HCT116 (cell line): ENCODE measurements at regions not wholly inside any gene's neighbourhood (a gene's known extent, or its start where the extent isn't known, plus 50 kb on each side); places are given as distances from the start of the nearest gene placed in this dataset.

Experiments
- ATAC-seq: fragments of 200-7000 bp; cut with Tn5 transposase; 2 replicates; pipeline ENCODE4 v1.9.1; 2020; ENCODE audit warnings: mild to moderate bottlenecking, moderate library complexity
- BruUV-seq: library from RNA; stranded (reverse); fragments of 400-500 nt; replicated peaks from 2 replicates; lab custom pipeline; 2021; lab: Mats Ljungman, UMichigan
- CTCF ChIA-PET: fragments of 300-600 bp; sonication (Branson Sonifier 250); formaldehyde crosslinking; loops from one replicate; lab custom pipeline; 2021; ENCODE audit warnings: antibody characterized with exemption; lab: Charles Lee
- POLR2A ChIA-PET: fragments of 300-600, 350-600 bp; sonication (Branson Sonifier 250); formaldehyde crosslinking; loops from one replicate; lab custom pipeline; 2021; ENCODE audit warnings: antibody characterized with exemption; lab: Charles Lee
- RAD21 ChIA-PET, 2 experiments: fragments of 300-600 bp; sonication (Branson Sonifier 250); formaldehyde crosslinking; loops; one replicate each; lab custom pipeline; 2023; ENCODE audit warnings: low total read pairs in 2 of 2; ENCODE audit not compliant: uncharacterized antibody in 2 of 2, unreplicated experiment in 2 of 2, low non-redundant PET in 1 of 2; lab: Charles Lee
- DNase-seq: peaks from one replicate; pipeline ENCODE4 v3.0.0-alpha.2; 2010; ENCODE audit warnings: low read depth, low spot score
- H2AFZ ChIP-seq: fragments of 200-600 bp; shearing (Covaris generic), sonication (generic); 2 replicates; pipeline ENCODE4 v1.6.1; 2017; ENCODE audit warnings: low read depth, mixed run types, mixed read lengths, antibody characterized with exemption, low read length; ENCODE audit not compliant: poor library complexity, severe bottlenecking
- H3K27ac ChIP-seq: 2 replicates; pipeline ENCODE4 v1.5.1; 2012; ENCODE audit warnings: low read depth, low read length
- H3K27me3 ChIP-seq: fragments of 200-600 bp; sonication (generic); 2 replicates; pipeline ENCODE4 v1.6.1; 2016; ENCODE audit warnings: mixed run types, low read length, mixed read lengths; ENCODE audit not compliant: insufficient read depth
- H3K36me3 ChIP-seq, 2 experiments: fragments of 200-500 bp in 1 of 2; fragments of 200-600 bp in 1 of 2; sonication (Bioruptor generic) in 1 of 2; sonication (generic) in 1 of 2; 2 replicates each; pipeline versions ENCODE4 v1.5.1 to v1.6.1; 2014 to 2016; ENCODE audit warnings: low read length in 2 of 2, inconsistent platforms in 1 of 2, mixed read lengths in 1 of 2, mixed run types in 1 of 2; ENCODE audit not compliant: insufficient read depth in 2 of 2, control insufficient read depth in 1 of 2
- H3K4me1 ChIP-seq, 2 experiments: fragments of 200-600 bp in 1 of 2; sonication (generic) in 1 of 2; 2 replicates each; pipeline versions ENCODE4 v1.5.1 to v1.6.1; 2012 to 2017; ENCODE audit warnings: low read length in 2 of 2, inconsistent platforms in 1 of 2, mild to moderate bottlenecking in 1 of 2, mixed read lengths in 1 of 2, mixed run types in 1 of 2, moderate library complexity in 1 of 2; ENCODE audit not compliant: insufficient read depth in 2 of 2, control insufficient read depth in 1 of 2
- H3K4me2 ChIP-seq: fragments of 200-600 bp; sonication (generic); 2 replicates; pipeline ENCODE4 v1.6.1; 2017; ENCODE audit warnings: mixed run types, low read length, mixed read lengths
- H3K4me3 ChIP-seq, 2 experiments: fragments of 200-600 bp in 1 of 2; sonication (generic) in 1 of 2; replicated peaks in 1 of 2; 2 replicates each; pipeline ENCODE4 v1.5.1; 2011 to 2016; ENCODE audit warnings: low read length in 2 of 2, control low read depth in 1 of 2, low read depth in 1 of 2, mild to moderate bottlenecking in 1 of 2, mixed read lengths in 1 of 2, mixed run types in 1 of 2
- H3K79me2 ChIP-seq: fragments of 200-600 bp; sonication (generic); 2 replicates; pipeline ENCODE4 v1.6.1; 2017; ENCODE audit warnings: mild to moderate bottlenecking, mixed run types, low read length, moderate library complexity, mixed read lengths; ENCODE audit not compliant: insufficient read depth
- H3K9ac ChIP-seq: fragments of 200-600 bp; sonication (generic); 2 replicates; pipeline ENCODE4 v1.6.1; 2016; ENCODE audit warnings: low read length, mixed read lengths
- H3K9me2 ChIP-seq: fragments of 200-600 bp; sonication (generic), shearing (Covaris generic); 2 replicates; pipeline ENCODE4 v1.6.1; 2017; ENCODE audit warnings: mixed run types, mild to moderate bottlenecking, moderate library complexity; ENCODE audit not compliant: insufficient read depth
- H3K9me3 ChIP-seq, 2 experiments: fragments of 200-500 bp in 1 of 2; fragments of 200-600 bp in 1 of 2; sonication (Bioruptor generic) in 1 of 2; sonication (generic) in 1 of 2; 2 replicates each; pipeline ENCODE4 v1.6.1; 2014 to 2017; ENCODE audit warnings: low read length in 2 of 2, mixed read lengths in 2 of 2, inconsistent platforms in 1 of 2, low read depth in 1 of 2, mild to moderate bottlenecking in 1 of 2, mixed run types in 1 of 2, moderate library complexity in 1 of 2; ENCODE audit not compliant: control insufficient read depth in 1 of 2, insufficient read depth in 1 of 2
- H4K20me1 ChIP-seq: fragments of 200-600 bp; sonication (generic), shearing (Covaris generic); 2 replicates; pipeline ENCODE4 v1.6.1; 2017; ENCODE audit warnings: mixed run types, mild to moderate bottlenecking, moderate library complexity; ENCODE audit not compliant: insufficient read depth
- CBX3 ChIP-seq: IDR thresholded peaks from 2 replicates; pipeline ENCODE4 v1.6.1; 2012; ENCODE audit warnings: low read depth
- EGR1 ChIP-seq: IDR thresholded peaks from 2 replicates; pipeline ENCODE4 v1.6.1; 2012; ENCODE audit warnings: low read depth
- EZH2 ChIP-seq: fragments of 200-600 bp; sonication (generic); IDR thresholded peaks from 2 replicates; pipeline ENCODE4 v1.6.1; 2017; ENCODE audit warnings: antibody characterized with exemption, mixed run types
- EZH2phosphoT487 ChIP-seq: fragments of 200-600 bp; IDR thresholded peaks from 2 replicates; pipeline ENCODE4 v1.6.1; 2018; ENCODE audit warnings: antibody characterized with exemption, borderline replicate concordance
- FOSL1 ChIP-seq: IDR thresholded peaks from 2 replicates; pipeline ENCODE4 v1.6.1; 2012; ENCODE audit warnings: low read depth
- REST ChIP-seq: IDR thresholded peaks from 2 replicates; pipeline ENCODE4 v1.6.1; 2012; ENCODE audit warnings: low read depth
- TCF7L2 ChIP-seq: IDR thresholded peaks from 2 replicates; pipeline ENCODE4 v1.7.0; 2011; ENCODE audit warnings: borderline replicate concordance, inconsistent platforms; ENCODE audit not compliant: insufficient read depth, insufficient read length; ENCODE audit errors: extremely low read depth
- YY1 ChIP-seq: IDR thresholded peaks from 2 replicates; pipeline ENCODE4 v1.6.1; 2011; ENCODE audit warnings: low read length, low read depth, moderate library complexity, mild to moderate bottlenecking; ENCODE audit not compliant: insufficient replicate concordance; ENCODE audit errors: extremely low read depth
- ZNF274 ChIP-seq: fragments of 200-500 bp; sonication (Bioruptor generic); IDR thresholded peaks from 2 replicates; pipeline ENCODE4 v1.6.1; 2014; ENCODE audit warnings: mild to moderate bottlenecking, low read depth, low read length, inconsistent platforms
- intact Hi-C: fragments of 100-400 bp; cut with micrococcal nuclease; formaldehyde crosslinking; loops from 2 replicates; pipeline ENCODE4 v1.10.0; 2022
- TF ChIP-seq, protein P1 (sequence below): IDR thresholded peaks from 2 replicates; pipeline ENCODE4 v1.6.1; 2012
- TF ChIP-seq, protein P2 (sequence below): IDR thresholded peaks from 2 replicates; pipeline ENCODE4 v1.6.1; 2012
- TF ChIP-seq, protein P3 (sequence below), 3 experiments: fragments of 200-600 bp in 1 of 3; sonication (generic) in 1 of 3; IDR thresholded peaks in 2 of 3; conservative IDR thresholded peaks in 1 of 3; 2 replicates each; pipeline ENCODE4 v1.5.1; 2012 to 2017; ENCODE audit warnings: low read depth in 2 of 3, low read length in 2 of 3, antibody characterized with exemption in 1 of 3, borderline replicate concordance in 1 of 3, control low read depth in 1 of 3, mild to moderate bottlenecking in 1 of 3, mixed read lengths in 1 of 3, mixed run types in 1 of 3, moderate library complexity in 1 of 3; ENCODE audit not compliant: insufficient read depth in 1 of 3

GRCh38 chr14:99043756-99044155 lies 228.2 kb downstream of the BCL11B start:
- Histone ChIP-seq H3K9ac (no peak overlapping the region), H3K4me1 (no peaks in the 10 kb centered on the region), H3K9me3 (no peaks in the 10 kb centered on the region), H3K4me3 (no peak overlapping the region), H3K27ac (no peak overlapping the region), H3K79me2 (no peaks in the 10 kb centered on the region), H3K9me2 (no peaks in the 10 kb centered on the region)
- no peak for DNase-seq
- POLR2A ChIA-PET: no interaction called here
- RAD21 ChIA-PET: no interaction called here
- CTCF ChIA-PET: no interaction called here
- TF ChIP-seq, protein P1, sequence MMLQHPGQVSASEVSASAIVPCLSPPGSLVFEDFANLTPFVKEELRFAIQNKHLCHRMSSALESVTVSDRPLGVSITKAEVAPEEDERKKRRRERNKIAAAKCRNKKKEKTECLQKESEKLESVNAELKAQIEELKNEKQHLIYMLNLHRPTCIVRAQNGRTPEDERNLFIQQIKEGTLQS: no peak
- TF ChIP-seq, protein P2, sequence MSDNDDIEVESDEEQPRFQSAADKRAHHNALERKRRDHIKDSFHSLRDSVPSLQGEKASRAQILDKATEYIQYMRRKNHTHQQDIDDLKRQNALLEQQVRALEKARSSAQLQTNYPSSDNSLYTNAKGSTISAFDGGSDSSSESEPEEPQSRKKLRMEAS: no peak
- TF ChIP-seq TCF7L2 (no peak), EZH2 (no peak)
- TF ChIP-seq, all 23 proteins: peak for 0
- Histone ChIP-seq H2AFZ (no peak overlapping the region), H3K36me3 (no peaks in the 10 kb centered on the region), H3K4me2 (no peak overlapping the region), H4K20me1 (no peaks in the 10 kb centered on the region), H3K27me3 (peaks cover 3% of the 10 kb centered on the region; the same call in 1 of the 2 replicates)
- intact Hi-C loops: no loop called here
- no peak for ATAC-seq
- no TSS peak for BruUV-seq

DNA sequence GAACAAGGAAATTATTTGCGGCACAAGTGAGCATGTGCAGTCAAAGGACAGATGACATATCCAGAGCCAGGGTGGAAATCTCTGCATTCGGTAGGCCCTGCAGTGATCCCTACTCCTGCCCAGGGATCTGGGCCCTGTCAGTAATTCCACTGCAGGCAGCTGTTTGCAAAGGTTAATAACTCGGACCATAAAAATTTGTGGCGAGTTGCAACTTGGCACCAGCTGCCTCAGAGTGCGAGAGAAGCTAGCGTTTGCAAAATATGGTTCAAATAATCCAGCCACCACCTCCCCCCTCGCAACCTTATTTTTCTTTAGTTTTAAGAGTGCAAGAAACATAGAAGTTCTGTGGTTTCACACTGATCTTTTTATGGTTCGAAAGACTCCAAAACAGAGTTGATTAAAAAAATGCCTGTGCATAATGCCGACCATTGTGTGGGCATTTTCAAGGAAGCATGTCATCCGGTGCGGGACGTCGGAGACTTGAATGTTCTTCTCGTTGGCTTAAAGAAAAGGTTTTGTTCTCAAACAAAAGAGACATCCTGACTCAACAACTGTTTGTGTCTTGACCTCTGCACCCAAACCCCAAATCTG lies 224.5 kb downstream of the BCL11B start:
- H3K9me2 ChIP-seq: no peaks in the 10 kb centered on the region
- ChIA-PET CTCF (no interaction called here), RAD21 (no interaction called here), POLR2A (no interaction called here)
- DNase-seq (no peak), ATAC-seq (no peak)
- no peaks in the 10 kb centered on the region for H3K9me3 ChIP-seq
- H3K27ac ChIP-seq: no peak overlapping the region
- no peak overlapping the region for H3K4me3 ChIP-seq
- no peak overlapping the region for H3K4me2 ChIP-seq
- H3K4me1 ChIP-seq: no peaks in the 10 kb centered on the region
- peaks cover 3% of the 10 kb centered on the region; the same call in 1 of the 2 replicates for H3K27me3 ChIP-seq
- no TSS peak for BruUV-seq
- H3K9ac ChIP-seq: no peak overlapping the region
- H3K36me3 ChIP-seq: no peaks in the 10 kb centered on the region
- H4K20me1 ChIP-seq: no peaks in the 10 kb centered on the region
- H3K79me2 ChIP-seq: no peaks in the 10 kb centered on the region
- intact Hi-C loops: no loop called here
- H2AFZ ChIP-seq: no peak overlapping the region
- TF ChIP-seq TCF7L2 (no peak), EZH2 (no peak), CBX3 (no peak), EGR1 (no peak), ZNF274 (no peak), YY1 (no peak), REST (no peak), FOSL1 (no peak), EZH2phosphoT487 (no peak)
- TF ChIP-seq, protein P2: no peak
- TF ChIP-seq, protein P3, sequence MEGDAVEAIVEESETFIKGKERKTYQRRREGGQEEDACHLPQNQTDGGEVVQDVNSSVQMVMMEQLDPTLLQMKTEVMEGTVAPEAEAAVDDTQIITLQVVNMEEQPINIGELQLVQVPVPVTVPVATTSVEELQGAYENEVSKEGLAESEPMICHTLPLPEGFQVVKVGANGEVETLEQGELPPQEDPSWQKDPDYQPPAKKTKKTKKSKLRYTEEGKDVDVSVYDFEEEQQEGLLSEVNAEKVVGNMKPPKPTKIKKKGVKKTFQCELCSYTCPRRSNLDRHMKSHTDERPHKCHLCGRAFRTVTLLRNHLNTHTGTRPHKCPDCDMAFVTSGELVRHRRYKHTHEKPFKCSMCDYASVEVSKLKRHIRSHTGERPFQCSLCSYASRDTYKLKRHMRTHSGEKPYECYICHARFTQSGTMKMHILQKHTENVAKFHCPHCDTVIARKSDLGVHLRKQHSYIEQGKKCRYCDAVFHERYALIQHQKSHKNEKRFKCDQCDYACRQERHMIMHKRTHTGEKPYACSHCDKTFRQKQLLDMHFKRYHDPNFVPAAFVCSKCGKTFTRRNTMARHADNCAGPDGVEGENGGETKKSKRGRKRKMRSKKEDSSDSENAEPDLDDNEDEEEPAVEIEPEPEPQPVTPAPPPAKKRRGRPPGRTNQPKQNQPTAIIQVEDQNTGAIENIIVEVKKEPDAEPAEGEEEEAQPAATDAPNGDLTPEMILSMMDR (IDR thresholded peaks at IDR 0.05 in 2 of 3, conservative IDR thresholded peaks at IDR 0.05 in 1 of 3; ENCODE audit: borderline replicate concordance in 1 of 3, insufficient read depth in 1 of 3, low read depth in 2 of 3, low read length in 2 of 3): no peak
